PC-9 (cell line): ENCODE measurements at regions not wholly inside any gene's neighbourhood (a gene's known extent, or its start where the extent isn't known, plus 50 kb on each side); places are given as distances from the start of the nearest gene placed in this dataset.

Experiments used
- BruUV-seq: library from RNA; stranded (reverse); fragments of 400-500 nt; replicated peaks from 2 replicates; lab custom pipeline; 2021; lab: Mats Ljungman, UMichigan
- CTCF ChIA-PET: fragments of 300-600 bp; sonication (Branson Sonifier 250); formaldehyde crosslinking; loops from one replicate; lab custom pipeline; 2022; ENCODE audit warnings: antibody characterized with exemption; lab: Charles Lee
- POLR2A ChIA-PET: fragments of 300-600 bp; sonication (Branson Sonifier 250); formaldehyde crosslinking; loops from one replicate; lab custom pipeline; 2022; ENCODE audit warnings: antibody characterized with exemption; ENCODE audit not compliant: unreplicated experiment; lab: Charles Lee
- DNase-seq, 2 experiments: peaks; one replicate each; pipeline versions ENCODE4 v3.0.0 to v3.0.0-alpha.2; 2015 to 2022; ENCODE audit warnings: mixed read lengths in 1 of 2
- H2AFZ ChIP-seq: fragments of 200-600 bp; sonication (generic); 2 replicates; pipeline ENCODE4 v1.8.1; 2017; ENCODE audit warnings: antibody characterized with exemption
- H3F3A ChIP-seq: fragments of 200-600 bp; sonication (generic); 2 replicates; pipeline ENCODE4 v1.8.1; 2017; ENCODE audit warnings: antibody characterized with exemption, mild to moderate bottlenecking, low read depth; ENCODE audit not compliant: insufficient read depth
- H3K27ac ChIP-seq: fragments of 200-600 bp; sonication (generic); 2 replicates; pipeline ENCODE4 v1.6.1; 2016; ENCODE audit warnings: mixed run types
- H3K27me3 ChIP-seq: fragments of 200-600 bp; sonication (generic); 2 replicates; pipeline ENCODE4 v1.6.1; 2016; ENCODE audit warnings: low read depth, mixed run types; ENCODE audit not compliant: insufficient read depth
- H3K36me3 ChIP-seq: fragments of 200-600 bp; sonication (generic); 2 replicates; pipeline ENCODE4 v1.6.1; 2016; ENCODE audit warnings: low read depth, mixed run types
- H3K4me1 ChIP-seq: fragments of 200-600 bp; sonication (generic); replicated peaks from 2 replicates; pipeline ENCODE4 v1.6.1; 2016; ENCODE audit warnings: mixed run types; ENCODE audit not compliant: insufficient read depth
- H3K4me2 ChIP-seq: fragments of 200-600 bp; sonication (generic); 2 replicates; pipeline ENCODE4 v1.6.1; 2017; ENCODE audit warnings: mixed run types
- H3K4me3 ChIP-seq: fragments of 200-600 bp; sonication (generic); 2 replicates; pipeline ENCODE4 v1.6.1; 2016; ENCODE audit warnings: mixed run types
- H3K79me2 ChIP-seq: fragments of 200-600 bp; sonication (generic); 2 replicates; pipeline ENCODE4 v1.6.1; 2017; ENCODE audit warnings: low read depth, mixed run types
- H3K9me2 ChIP-seq: fragments of 200-600 bp; sonication (generic); 2 replicates; pipeline ENCODE4 v1.8.1; 2017; ENCODE audit warnings: mild to moderate bottlenecking; ENCODE audit not compliant: insufficient read depth
- H3K9me3 ChIP-seq: fragments of 200-600 bp; sonication (generic); 2 replicates; pipeline ENCODE4 v1.8.1; 2016; ENCODE audit warnings: low read depth; ENCODE audit not compliant: insufficient read depth
- H4K20me1 ChIP-seq: fragments of 200-600 bp; sonication (generic); 2 replicates; pipeline ENCODE4 v1.8.1; 2017; ENCODE audit not compliant: insufficient read depth
- EZH2 ChIP-seq: fragments of 200-600 bp; sonication (generic); IDR thresholded peaks from 2 replicates; pipeline ENCODE4 v1.8.0; 2017; ENCODE audit warnings: antibody characterized with exemption, low read depth
- intact Hi-C: fragments of 100-400 bp; cut with micrococcal nuclease; formaldehyde crosslinking; loops from one replicate; pipeline ENCODE4 v1.10.0; 2022; ENCODE audit not compliant: unreplicated experiment
- TF ChIP-seq, protein P1 (sequence below): fragments of 200-600 bp; sonication (generic); conservative IDR thresholded peaks from 2 replicates; pipeline ENCODE4 v1.6.1; 2017; ENCODE audit warnings: mixed run types, antibody characterized with exemption, mild to moderate bottlenecking, moderate library complexity

DNA sequence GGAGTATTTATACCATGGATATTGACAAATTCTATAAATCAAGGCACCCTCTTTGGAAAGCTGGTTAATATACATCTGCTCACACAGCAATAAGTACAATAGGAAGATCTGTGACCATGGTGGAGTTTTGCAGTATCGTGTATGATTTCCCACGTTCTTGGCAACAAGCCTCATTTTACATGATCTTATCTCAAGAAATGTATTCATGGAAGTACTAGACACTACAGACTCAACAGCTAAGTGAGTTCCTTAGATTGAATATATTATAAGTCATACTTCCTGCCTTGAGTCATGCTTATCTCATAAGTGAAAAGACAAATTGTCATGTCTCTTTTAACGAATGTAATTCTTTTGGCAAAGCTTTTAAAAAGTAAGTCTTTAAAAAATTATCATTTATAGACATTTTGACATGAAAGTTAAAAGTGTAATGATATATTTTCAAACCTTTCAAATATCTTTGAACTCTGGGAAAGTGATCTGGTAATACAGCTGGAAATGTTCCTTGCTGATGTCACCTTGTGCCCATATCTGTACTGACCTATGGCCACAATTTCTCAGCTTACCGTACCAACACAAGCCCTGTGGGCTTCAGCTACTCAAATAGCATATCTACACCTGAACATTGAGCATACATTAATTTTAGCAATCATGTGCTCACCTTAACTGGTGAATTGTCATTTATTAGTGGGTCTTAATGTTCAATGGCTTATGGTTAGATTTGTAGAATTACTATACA, 130.3 kb upstream of the TMC3 start:
- TF ChIP-seq EZH2: no peak
- TF ChIP-seq, protein P1, sequence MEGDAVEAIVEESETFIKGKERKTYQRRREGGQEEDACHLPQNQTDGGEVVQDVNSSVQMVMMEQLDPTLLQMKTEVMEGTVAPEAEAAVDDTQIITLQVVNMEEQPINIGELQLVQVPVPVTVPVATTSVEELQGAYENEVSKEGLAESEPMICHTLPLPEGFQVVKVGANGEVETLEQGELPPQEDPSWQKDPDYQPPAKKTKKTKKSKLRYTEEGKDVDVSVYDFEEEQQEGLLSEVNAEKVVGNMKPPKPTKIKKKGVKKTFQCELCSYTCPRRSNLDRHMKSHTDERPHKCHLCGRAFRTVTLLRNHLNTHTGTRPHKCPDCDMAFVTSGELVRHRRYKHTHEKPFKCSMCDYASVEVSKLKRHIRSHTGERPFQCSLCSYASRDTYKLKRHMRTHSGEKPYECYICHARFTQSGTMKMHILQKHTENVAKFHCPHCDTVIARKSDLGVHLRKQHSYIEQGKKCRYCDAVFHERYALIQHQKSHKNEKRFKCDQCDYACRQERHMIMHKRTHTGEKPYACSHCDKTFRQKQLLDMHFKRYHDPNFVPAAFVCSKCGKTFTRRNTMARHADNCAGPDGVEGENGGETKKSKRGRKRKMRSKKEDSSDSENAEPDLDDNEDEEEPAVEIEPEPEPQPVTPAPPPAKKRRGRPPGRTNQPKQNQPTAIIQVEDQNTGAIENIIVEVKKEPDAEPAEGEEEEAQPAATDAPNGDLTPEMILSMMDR: no peak
- ChIA-PET POLR2A (no interaction called here), CTCF (no interaction called here)
- no peak overlapping the region for H2AFZ ChIP-seq
- no peak for DNase-seq
- H4K20me1 ChIP-seq: no peaks in the 10 kb centered on the region
- no peaks in the 10 kb centered on the region for H3K4me1 ChIP-seq
- no peaks in the 10 kb centered on the region for H3F3A ChIP-seq
- no peak overlapping the region for H3K4me3 ChIP-seq
- H3K36me3 ChIP-seq: no peaks in the 10 kb centered on the region
- no peaks in the 10 kb centered on the region for H3K79me2 ChIP-seq
- H3K9me3 ChIP-seq: no peaks in the 10 kb centered on the region
- H3K27me3 ChIP-seq: 0 out of 2 replicates have a peak, but pooled peaks cover 4% of the 10 kb centered on the region
- no peak overlapping the region for H3K4me2 ChIP-seq
- no TSS peak for BruUV-seq
- intact Hi-C loops: no loop called here
- no peaks in the 10 kb centered on the region for H3K9me2 ChIP-seq
- no peak overlapping the region for H3K27ac ChIP-seq

DNA sequence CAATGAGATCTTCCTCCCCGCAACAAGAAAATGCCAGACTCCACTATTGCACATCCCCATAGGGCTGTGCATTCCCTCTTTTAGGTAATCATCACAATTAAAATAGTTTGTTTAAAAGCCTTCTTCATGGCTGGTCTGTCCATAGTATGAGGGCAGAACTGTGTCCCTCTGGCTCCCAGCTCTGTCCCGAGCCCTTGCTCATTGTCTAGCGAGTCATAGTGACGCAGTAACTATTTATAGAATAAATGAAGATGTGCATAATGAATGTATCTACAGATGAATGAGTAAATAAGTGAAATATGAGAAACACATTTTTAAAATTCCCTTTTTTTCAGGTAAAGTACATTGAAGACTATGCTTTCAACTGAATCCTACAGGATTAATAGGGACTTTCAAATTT, 128.4 kb upstream of the TMC3 start:
- H3K27me3 ChIP-seq: 0 out of 2 replicates have a peak, but pooled peaks cover 4% of the 10 kb centered on the region
- no peak overlapping the region for H3K4me2 ChIP-seq
- no peaks in the 10 kb centered on the region for H3K36me3 ChIP-seq
- BruUV-seq: no TSS peak
- H4K20me1 ChIP-seq: no peaks in the 10 kb centered on the region
- H3K27ac ChIP-seq: no peak overlapping the region
- CTCF ChIA-PET: no interaction called here
- H3K9me2 ChIP-seq: no peaks in the 10 kb centered on the region
- intact Hi-C loops: no loop called here
- no peak overlapping the region for H2AFZ ChIP-seq
- no peaks in the 10 kb centered on the region for H3K79me2 ChIP-seq
- no peaks in the 10 kb centered on the region for H3K9me3 ChIP-seq
- no peak for TF ChIP-seq EZH2
- TF ChIP-seq, protein P1: no peak
- H3K4me3 ChIP-seq: no peak overlapping the region
- no peaks in the 10 kb centered on the region for H3K4me1 ChIP-seq
- POLR2A ChIA-PET: no interaction called here
- no peaks in the 10 kb centered on the region for H3F3A ChIP-seq
- DNase-seq: no peak

DNA sequence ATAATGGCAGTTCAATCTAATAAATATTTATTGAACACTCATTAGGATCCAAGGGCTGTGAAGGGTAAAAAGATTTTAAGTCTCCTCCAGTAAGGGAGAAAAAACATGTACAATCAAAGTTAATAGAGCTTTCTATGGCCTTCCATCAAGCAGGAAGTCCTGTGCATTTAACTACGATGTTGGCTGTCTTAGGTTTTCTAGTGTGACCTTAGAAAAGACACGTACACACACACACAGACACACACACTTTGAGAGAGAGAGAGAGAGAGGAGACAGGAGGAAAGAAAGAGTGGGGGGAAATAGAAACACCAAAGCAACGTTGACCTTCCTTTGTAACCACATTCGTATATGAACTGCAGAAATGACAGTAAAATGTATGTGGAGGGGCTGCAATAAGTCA, 126.1 kb upstream of the TMC3 start:
- intact Hi-C loops: no loop called here
- no peak for DNase-seq
- H3K27me3 ChIP-seq: no peaks in the 10 kb centered on the region
- no peaks in the 10 kb centered on the region for H3K4me1 ChIP-seq
- no peaks in the 10 kb centered on the region for H3F3A ChIP-seq
- POLR2A ChIA-PET: no interaction called here
- no peak overlapping the region for H3K4me2 ChIP-seq
- H3K4me3 ChIP-seq: no peak overlapping the region
- no peak overlapping the region for H3K27ac ChIP-seq
- H3K9me2 ChIP-seq: no peaks in the 10 kb centered on the region
- no peaks in the 10 kb centered on the region for H3K9me3 ChIP-seq
- no peak for TF ChIP-seq EZH2
- TF ChIP-seq, protein P1: no peak
- CTCF ChIA-PET: no interaction called here
- no TSS peak for BruUV-seq
- H3K79me2 ChIP-seq: no peaks in the 10 kb centered on the region
- no peak overlapping the region for H2AFZ ChIP-seq
- no peaks in the 10 kb centered on the region for H3K36me3 ChIP-seq
- no peaks in the 10 kb centered on the region for H4K20me1 ChIP-seq
